HG03097 (cell line): ENCODE measurements at regions not wholly inside any gene's neighbourhood (a gene's known extent, or its start where the extent isn't known, plus 50 kb on each side); places are given as distances from the start of the nearest gene placed in this dataset.
"Not testable (repeated sequence)": the region's sequence is repeated elsewhere in the genome, so short reads cannot be mapped to it uniquely, and the experiment has no call there.

ENCODE experiments used
- ATAC-seq: cut with Tn5 transposase; IDR thresholded peaks from one replicate; pipeline ENCODE4 v1.9.1; 2021; ENCODE audit not compliant: unreplicated experiment, low FRiP score

GRCh38 chr1:238336531-238336930, 445.8 kb upstream of the ZP4 start:
- no peak for ATAC-seq

DNA sequence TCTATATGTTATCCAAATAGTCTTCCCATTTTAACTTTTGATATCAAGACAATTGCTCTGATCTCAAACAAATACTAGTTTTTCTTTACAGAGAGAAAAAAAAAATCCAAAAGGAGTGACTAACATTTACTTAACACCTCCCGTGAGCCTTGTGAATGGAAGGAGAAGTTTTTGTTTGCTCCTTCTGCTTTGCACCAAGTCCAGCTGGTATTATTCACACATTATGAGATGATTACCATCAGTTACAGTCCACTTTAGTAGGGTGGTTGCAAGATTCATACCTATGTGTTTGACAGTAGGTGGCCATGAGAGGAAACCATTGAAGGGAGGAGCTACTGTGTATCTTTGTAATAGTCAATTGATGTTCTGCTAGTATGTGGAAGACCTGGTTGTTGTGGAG, 443.4 kb upstream of the ZP4 start:
- no peak for ATAC-seq

GRCh38 chr1:238331557-238331956, 440.8 kb upstream of the ZP4 start:
- no peak for ATAC-seq

DNA sequence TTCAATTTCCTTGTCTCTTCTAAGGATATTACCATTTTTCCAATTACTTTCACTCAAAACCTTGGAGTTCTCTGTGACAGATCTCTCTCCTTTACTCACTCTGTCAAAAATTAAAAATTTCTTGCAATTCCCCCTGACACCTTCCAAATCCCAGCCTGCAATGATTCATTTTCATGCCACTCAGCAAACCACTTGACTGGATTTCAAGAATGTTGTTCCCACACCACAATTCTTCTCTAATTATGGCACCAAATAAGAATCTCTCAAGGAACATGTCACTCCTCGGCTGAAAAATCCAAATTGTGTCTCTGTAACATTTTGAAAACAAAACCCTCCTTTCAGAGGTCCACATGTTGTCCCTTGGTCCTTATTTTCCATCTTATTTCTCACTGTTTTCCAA, 438.9 kb upstream of the ZP4 start:
- no peak for ATAC-seq

- ATAC-seq = not testable (repeated sequence)
Observed at GRCh38 chr1:238327033-238327432, 436.3 kb upstream of the ZP4 start.

GRCh38 chr1:238326479-238326878, 435.8 kb upstream of the ZP4 start:
- ATAC-seq = not testable (repeated sequence)

DNA sequence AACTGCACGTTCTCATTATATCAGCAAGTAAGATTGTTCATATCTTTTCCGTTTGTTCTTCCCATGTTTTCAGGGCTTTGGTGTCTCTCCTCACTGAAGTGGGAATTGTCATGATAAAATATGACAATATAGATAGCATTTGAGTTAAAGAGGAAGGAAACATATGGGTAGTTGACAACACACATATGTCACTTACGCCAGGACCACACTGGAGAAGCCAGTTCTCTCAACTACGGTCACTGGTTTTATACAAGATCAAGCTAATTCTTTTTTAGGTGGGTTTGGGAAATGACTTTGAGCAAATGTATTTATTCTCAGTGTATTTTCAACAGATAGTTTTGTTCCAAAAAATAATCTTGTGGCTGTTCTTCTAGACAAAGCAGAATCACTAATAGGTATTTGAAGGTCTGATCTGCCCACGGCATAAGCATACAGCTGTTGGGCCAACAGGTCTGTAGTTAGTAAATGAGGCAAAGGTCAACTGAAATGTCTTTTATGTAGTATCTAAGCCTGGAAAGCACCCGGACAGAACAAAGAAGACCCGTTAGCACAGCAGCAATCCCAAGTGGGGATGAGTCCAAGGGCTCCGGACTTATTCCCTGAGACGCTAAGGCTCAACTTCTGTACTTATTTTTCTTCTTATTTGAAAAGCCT, 433.6 kb upstream of the ZP4 start:
- no peak for ATAC-seq

DNA sequence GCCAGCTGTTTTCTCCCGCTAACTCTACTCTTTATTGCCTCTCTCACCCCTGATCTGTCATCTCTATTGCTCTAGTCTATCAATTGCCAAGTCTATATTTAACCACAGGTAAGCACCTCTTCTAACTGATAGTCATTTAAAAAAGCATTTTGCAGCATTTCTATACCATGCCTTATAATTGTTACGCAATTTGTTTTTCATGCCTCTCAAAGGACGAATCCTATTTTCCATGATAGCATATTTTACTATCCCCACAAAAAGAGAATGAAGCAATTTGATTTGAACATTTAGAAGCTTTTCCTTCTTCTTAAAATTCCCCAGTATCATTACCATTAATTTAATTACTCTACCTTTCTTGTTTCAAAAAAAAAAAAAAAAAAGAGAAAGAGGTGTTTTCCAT, 432.8 kb upstream of the ZP4 start:
- ATAC-seq = no peak

- no peak for ATAC-seq
Observed at GRCh38 chr1:238319957-238320356, 429.2 kb upstream of the ZP4 start.

DNA sequence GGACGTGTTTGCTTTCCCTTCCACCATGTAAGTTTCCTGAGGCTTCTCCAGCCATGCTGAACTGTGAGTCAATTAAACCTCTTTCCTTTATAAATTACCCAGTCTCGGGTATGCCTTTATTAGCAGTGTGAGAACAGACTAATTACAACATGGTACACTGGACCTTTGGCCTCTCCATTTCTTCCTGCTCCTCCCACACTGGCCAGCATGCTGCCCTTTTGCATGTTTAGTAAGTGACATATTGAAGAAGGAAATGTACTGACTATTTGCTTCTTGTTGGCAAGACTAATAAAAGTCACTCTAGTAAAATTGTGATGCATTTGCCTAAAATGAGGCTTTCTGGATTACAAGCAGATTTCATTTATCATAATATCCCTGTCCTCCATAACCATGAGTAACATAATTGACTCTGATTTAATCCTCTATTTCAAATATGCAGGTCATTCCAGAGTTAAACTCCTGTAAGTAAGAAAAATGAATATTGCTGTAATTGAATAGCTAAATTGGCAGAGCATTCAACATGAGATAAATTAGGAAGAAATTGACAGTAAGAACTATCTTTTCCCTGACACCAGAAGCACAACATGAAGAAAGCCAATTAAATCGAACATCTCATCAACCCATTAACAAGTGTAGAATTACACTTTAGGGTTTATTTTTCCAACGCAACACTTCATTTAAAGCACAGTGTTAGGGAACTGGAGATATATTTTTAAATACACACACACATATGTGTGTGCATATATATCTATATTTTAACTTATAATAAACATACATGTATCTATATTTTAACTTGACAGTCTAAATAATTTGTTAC, 427.8 kb upstream of the ZP4 start:
- ATAC-seq = no peak

DNA sequence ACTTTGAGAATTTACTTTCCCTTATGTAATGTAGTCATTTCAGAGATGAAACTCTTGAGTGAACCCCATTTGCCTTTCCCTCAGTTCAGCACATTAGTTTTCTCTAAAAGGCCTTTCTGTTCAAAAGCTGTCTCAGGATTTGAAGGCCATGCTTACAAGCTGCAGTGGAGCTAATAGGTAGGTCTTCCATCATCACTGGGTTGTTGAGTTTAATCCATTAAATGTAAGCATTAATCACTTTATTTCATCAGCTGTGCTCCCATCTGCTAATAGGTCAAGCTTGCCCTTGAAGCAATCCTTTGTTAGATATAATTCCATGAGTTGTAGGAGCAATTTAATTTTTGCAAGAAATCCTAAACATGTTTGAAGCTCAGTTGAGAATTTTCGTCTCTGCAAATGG, 422.2 kb upstream of the ZP4 start:
- no peak for ATAC-seq

GRCh38 chr1:238306411-238306810, 415.7 kb upstream of the ZP4 start:
- ATAC-seq = no peak

DNA sequence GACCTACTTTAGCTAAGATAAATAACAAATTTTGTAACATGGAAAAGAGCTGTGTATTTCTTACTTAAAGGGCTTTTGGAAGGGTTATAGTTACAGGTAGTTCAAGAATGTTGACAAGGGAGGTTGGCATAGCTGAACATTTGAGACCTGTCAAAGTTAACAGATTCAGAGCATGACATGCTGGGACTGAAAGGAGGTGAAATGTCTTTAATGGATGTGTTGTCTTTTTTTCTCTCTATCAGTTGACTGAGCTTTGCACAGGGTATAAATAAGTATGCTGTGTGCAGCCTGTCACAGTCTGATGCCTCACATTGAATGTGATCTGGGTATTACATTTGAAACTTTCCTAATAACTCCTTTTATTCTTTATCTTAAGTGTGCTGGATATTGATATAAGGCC, 411.9 kb upstream of the ZP4 start:
- no peak for ATAC-seq

GRCh38 chr1:238296371-238296770, 405.6 kb upstream of the ZP4 start:
- no peak for ATAC-seq

DNA sequence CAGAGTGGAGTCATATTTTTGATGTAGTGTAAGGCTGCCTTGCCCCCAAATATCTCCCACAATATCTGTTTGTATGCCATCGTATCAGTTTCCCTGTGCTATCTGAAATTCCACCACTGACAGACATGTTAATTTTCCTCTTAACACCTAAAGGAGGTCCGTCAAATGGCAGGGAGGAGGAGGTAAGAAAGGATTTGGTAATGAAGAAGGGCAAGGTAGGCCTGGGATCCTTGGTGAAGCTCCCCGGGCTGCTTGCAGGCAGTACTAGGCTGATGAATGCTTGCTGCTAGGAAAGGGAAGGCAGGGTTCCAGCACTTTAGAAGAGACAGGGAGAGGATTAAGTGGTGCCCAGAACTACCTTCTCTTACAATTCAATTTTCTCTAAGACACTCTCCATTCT, 402.4 kb upstream of the ZP4 start:
- ATAC-seq = no peak

- no peak for ATAC-seq
Observed at GRCh38 chr1:238281418-238281817, 390.7 kb upstream of the ZP4 start.

GRCh38 chr1:238279694-238280380, 389.1 kb upstream of the ZP4 start:
- ATAC-seq = no peak

DNA sequence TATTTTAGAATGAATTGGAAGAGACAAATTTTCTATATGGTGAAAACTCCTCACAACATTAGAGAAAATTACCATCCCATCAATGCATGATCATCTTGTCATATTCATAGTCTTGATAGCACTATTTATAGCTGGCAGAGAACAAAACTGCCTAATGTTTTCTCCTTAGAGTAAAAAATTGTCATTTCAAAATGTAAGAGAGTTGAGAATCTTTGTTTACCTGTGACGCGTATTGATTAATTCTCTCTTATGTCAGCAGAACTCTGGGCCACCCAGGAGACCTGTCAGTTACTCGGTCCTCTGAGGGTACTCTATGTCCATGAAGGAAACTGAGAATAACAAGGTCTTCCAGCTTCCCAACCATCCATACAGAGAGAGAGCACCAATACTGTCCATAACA, 381.4 kb upstream of the ZP4 start:
- no peak for ATAC-seq

DNA sequence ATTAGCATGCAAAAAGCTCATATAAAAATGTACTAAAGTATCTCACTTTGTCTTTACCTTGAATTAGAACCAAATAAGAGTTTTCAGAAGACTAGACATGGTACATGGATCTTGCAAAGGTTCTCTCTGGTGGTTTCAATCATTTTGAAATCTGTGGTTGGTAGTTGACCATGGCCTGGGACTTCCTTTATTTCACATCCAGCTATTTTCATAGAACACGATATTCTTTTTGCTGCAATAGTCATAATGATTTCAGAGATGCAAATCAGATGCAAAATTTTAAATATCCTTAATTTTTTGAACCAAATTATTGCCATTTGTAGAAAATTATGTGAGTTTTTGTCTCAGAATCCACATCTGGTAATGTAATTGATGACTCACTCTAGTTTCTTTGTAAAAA, 375.1 kb upstream of the ZP4 start:
- no peak for ATAC-seq

- no peak for ATAC-seq
Observed at GRCh38 chr1:238264951-238265350, 374.2 kb upstream of the ZP4 start.

- ATAC-seq = no peak
Observed at GRCh38 chr1:238258510-238258909, 367.8 kb upstream of the ZP4 start.
